ENCODE measurements at regions not wholly inside any gene's neighbourhood (a gene's known extent, or its start where the extent isn't known, plus 50 kb on each side); places are given as distances from the start of the nearest gene placed in this dataset.

- no peak for TF ChIP-seq CREM (IDR thresholded peaks at IDR 0.05; ENCODE audit: low read depth)
- TF ChIP-seq PAX8 (IDR thresholded peaks at IDR 0.05): no peak
- TF ChIP-seq MYB (IDR thresholded peaks at IDR 0.05; ENCODE audit: borderline replicate concordance, low read depth, low read length): no peak
- TF ChIP-seq CTCF (IDR thresholded peaks at IDR 0.05 in 2 of 3, conservative IDR thresholded peaks at IDR 0.05 in 1 of 3; ENCODE audit: control insufficient read depth in 2 of 3, extremely low read depth in 1 of 3, insufficient read depth in 1 of 3, low read depth in 3 of 3, low read length in 3 of 3): no peak
- no peak for TF ChIP-seq SMARCA5 (IDR thresholded peaks at IDR 0.05)
- TF ChIP-seq CHD1 (IDR thresholded peaks at IDR 0.05; ENCODE audit: low read depth, low read length): no peak
- no peak for TF ChIP-seq FOXK2 (IDR thresholded peaks at IDR 0.05)
- no peak for TF ChIP-seq TARDBP (IDR thresholded peaks at IDR 0.05; ENCODE audit: borderline replicate concordance)
- no peak for TF ChIP-seq SUZ12 (IDR thresholded peaks at IDR 0.05; ENCODE audit: unreplicated experiment)
- TF ChIP-seq POLR2A (IDR thresholded peaks at IDR 0.05; ENCODE audit: low read depth, low read length): no peak
- no peak for TF ChIP-seq ZNF217 (IDR thresholded peaks at IDR 0.05)
Observed at GRCh38 chr2:18136881-18137475, 258.5 kb downstream of the KCNS3 start.
